NCI-H1436 treated with DMSO at 0.1 percent for 48 hours (cell line): ENCODE measurements at regions not wholly inside any gene's neighbourhood (a gene's known extent, or its start where the extent isn't known, plus 50 kb on each side); places are given as distances from the start of the nearest gene placed in this dataset.

Source experiments
- DNase-seq: peaks from one replicate; lab custom pipeline; 2025; lab: John Stamatoyannopoulos, UW

GRCh38 chr6:109295109-109295773 is 87.0 kb downstream of the CD164 start:
- no peak for DNase-seq

DNA sequence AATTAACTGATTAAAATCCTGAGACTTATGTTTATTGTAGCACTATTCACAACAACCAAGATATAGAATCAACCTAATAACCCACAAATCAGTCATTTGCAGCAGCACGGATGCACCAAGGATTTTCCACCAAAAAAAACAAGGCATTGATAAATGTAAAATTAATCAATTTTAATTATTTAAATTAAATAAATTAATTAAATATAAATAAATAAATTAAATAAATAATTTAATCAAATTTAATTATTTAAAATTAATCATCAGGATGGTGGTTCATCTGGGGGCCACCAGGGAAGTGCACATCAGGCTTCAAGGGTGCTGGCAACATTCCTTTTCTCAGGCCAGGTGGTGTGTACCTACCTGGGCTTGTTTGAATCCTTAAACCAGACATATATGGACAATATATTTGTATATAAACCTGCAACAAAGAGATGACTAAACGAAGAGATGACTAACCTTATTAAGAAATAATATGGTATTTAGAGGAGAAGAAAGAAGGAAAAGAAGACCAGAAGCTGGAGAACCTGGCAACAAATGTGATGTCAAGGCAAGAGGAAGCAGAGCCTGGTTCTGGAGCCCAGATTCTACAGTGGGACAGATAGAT is 89.2 kb downstream of the CD164 start:
- DNase-seq, result no peak

- DNase-seq, result no peak
Observed at GRCh38 chr6:109292420-109292819, 89.8 kb downstream of the CD164 start.

DNA sequence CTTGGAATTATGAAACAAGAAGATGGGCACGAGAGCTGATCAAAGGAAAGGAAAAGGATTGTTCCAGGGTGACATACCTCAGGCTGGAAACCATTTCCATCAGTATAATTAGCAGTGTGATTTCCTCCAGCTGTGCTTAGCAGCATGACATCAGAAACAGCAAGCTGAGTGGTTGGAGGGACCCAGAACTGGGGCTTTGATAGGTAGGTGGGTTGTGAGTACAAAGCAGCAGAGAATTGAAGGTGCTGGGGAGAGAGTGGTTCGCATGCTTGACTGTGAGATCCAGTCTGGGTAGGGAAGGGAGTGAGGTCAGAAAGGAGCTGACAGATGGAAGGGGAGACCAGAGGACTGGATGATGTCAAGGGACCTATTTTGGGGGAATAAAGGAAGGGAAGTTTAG is 90.4 kb downstream of the CD164 start:
- DNase-seq, result no peak

GRCh38 chr6:109290143-109290931 is 91.9 kb downstream of the CD164 start:
- no peak for DNase-seq

GRCh38 chr6:109285366-109285765 is 96.9 kb downstream of the CD164 start:
- no peak for DNase-seq

GRCh38 chr6:109284675-109285074 is 97.6 kb downstream of the CD164 start:
- no peak for DNase-seq

DNA sequence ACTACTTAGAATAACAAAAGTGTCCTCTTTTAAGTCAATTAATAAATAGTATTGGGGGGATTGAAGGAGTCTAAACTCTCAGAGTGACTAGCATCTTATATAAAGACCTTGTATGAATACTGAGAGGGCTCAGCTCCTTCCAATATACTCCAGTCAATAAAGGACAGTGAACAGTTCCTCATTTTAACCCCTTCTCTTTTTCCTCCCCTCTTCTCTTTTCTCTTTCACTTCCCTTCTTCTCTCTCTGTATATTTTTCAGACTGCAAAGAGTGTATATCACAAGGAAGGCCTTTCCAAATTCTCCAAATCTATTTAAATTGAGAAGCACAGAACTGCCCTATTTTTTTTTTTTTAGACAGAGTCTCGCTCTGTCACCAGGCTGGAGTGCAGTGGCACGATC is 99.5 kb downstream of the CD164 start:
- DNase-seq, result no peak

DNA sequence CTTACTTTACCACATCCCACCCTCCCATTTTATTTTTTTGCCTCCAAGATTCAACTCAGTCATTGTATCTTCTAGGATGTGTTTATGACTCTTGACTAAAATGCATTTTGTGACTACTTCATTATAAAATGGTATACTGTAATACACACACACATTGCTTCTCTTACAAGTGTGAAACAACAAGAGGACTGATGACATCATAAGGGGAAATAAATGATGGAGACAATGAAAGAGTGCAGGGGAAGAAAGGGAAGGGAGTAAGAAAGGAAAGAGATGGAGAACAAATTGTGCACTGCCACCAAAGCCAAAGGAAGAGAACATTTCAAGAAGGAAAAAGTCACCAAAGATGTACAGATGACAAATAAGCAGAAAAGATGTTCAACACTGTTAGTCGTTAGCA is 102.6 kb downstream of the CD164 start:
- DNase-seq, result no peak

DNA sequence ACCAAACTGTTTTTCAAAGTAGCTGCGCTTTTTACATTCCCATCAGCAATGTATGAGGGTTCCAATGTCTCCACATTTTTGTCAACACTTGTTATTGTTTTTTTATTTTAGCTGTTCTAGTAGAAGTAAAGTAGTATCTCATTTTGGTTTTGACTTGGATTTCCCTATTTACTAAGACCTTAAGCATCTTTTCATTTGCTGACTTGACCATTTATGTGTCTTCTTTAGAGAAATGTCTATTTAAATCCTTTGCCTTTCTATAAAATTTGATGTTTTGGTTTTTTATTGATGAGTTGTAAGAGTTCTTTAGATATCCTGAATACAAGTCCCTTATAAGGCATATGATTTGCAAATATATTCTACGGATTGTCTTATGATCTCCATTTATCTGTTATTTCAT is 110.6 kb downstream of the CD164 start:
- DNase-seq, result no peak

DNA sequence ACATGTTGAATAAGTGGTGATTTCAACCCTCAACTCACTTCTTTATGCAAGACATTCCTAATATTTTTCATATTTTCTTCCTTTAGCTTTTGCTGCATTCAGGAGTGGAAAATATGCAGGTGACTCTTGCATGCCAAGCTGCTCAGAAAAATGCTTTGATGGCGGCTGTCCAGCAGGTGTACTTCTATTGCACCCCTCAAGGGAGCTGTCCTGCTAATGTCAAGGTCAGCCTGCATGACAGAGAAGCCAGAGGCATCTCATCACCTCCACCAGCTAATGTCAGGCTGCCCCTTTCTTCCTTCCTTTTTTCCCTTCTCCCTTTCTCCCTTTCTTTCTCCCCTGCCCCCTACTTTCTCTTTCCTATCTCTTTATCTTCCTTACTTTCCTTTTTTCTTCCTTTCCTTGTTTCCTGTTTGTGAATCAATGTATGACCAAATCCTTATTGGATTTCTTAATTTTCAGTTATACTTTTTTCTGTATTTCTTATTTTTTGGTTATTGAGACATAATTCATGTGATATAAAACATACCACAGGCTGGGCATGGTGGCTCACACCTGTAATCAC is 112.2 kb downstream of the CD164 start:
- no peak for DNase-seq

GRCh38 chr6:109269057-109269456 is 113.2 kb downstream of the CD164 start:
- DNase-seq, result no peak

GRCh38 chr6:109265530-109265929 is 116.7 kb downstream of the CD164 start:
- no peak for DNase-seq

DNA sequence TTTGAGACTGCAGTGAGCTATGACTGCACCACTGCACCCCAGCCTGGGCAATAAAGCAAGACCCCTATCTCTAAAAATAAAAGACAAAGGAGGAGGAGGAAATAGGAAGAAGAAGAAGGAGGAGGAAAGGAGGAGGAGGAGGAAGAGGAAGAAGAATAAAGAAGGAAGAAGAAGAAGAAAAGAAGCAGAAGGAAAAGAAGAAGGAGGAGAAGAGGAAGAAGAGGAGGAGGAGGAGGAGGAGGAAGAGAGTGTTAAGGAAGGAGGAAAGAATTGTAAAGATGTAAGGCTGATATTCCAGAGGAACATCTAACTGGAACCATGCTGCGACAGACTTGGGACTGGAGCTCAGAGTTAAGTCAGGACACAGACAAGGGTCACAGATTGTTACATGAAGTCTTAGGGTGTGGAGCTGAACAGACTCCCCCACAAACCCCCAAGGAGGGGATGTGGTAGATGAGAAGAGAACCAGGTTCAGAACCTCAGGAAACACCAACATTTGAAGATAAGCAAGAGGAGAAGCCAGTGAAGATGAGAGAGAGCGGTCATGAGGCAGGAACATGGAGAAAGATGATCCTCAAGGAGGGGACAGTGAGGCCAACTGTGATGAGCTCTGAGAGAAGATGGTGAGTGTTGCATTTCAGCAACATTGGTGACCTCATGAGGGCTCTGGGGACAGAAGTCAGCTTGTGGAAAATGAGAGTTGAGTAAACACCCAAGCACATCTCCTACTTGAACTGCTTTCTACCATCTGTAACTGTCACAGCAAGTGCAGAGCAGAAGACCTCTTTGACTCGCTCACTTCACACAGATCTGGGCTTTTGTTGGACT is 118.2 kb downstream of the CD164 start:
- DNase-seq, result no peak

DNA sequence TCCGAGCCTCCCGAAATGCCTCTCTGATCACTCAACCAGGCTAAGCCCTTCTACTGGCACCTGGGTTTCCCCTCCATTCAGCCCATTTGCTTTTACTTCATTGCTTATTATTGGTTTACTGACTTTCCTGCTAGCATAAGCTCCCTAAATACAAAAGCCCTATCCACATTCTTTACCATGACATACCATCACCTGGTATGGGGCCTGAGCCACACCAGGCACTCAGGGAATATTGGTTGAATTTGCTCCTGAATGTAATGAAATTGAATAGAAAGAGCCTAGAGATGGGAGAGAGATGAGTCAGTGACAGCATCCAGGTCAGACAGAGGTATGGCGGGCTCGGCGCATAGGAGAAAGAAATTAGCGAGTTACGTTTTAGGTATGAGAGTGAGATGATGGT is 120.0 kb downstream of the CD164 start:
- DNase-seq, result no peak

GRCh38 chr6:109261811-109262210 is 120.5 kb downstream of the CD164 start:
- DNase-seq, result no peak

GRCh38 chr6:109260701-109261100 is 121.6 kb downstream of the CD164 start:
- no peak for DNase-seq

- no peak for DNase-seq
Observed at GRCh38 chr6:109260126-109260525, 122.1 kb downstream of the CD164 start.

GRCh38 chr6:109258129-109258528 is 124.1 kb downstream of the CD164 start:
- DNase-seq, result no peak

GRCh38 chr6:109257494-109257893 is 124.8 kb downstream of the CD164 start:
- no peak for DNase-seq

DNA sequence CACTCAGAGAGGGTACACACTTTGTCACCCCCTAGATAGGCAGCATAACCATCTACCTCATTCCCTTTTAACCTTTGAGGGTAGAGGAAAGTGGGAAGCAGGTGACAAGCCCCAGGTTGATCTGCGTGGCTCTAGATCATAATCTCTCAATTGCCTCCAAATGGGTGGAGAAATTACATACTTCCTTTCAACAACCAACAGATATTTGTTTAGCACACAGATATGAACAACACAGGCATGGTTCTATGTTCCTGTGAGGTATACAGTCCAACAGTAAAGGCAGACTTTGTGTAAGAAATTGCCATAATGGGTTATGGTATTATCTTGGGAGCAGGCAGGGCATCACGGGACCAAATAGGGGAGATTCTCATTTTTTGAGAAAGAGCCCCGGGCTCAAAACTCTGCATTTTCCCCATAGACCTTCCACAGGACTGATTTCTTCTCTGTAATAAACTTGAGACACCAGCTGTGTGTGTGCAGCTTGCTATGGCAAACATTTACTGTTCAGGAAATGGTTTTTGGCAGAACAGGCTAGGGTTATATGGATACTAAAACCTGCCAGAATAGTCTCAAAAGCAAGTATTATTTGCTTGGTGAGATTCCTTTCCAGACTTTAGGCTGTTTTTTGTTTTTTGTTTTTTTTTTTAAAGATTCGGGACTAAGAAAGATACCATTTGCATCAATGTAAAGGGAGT is 126.2 kb downstream of the CD164 start:
- DNase-seq, result no peak
